ENCODE measurements at regions not wholly inside any gene's neighbourhood (a gene's known extent, or its start where the extent isn't known, plus 50 kb on each side); places are given as distances from the start of the nearest gene placed in this dataset.
"Not testable (repeated sequence)": the region's sequence is repeated elsewhere in the genome, so short reads cannot be mapped to it uniquely, and the experiment has no call there.

DNA sequence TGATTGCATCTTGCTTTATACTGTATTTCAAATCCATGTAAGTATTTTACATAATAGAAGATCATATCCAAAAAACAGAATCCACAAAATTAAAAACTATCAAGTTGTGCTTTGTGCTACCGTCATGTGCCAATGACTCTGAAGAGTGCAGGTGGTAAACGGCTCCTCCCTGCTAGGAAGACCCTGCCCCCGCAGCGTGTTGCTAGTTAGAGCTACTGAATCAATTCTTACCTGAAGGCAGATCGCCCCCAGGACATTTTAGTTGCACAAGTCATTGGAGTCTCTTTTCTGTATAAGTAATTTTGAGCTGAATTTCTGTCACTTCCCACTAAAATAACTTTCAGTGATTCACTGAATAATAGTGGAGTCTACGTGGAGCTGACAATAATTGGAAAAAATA, 599.5 kb upstream of the ZFP42 start:
- POLR2A ChIA-PET: no interaction called here
- H3K4me3 ChIP-seq (ENCODE audit: control extremely low read depth in 1 of 5, extremely low read depth in 1 of 5, insufficient read depth in 1 of 5, low read depth in 2 of 5, low read length in 4 of 5): no peak overlapping the region
- intact Hi-C loops (cut with micrococcal nuclease): no loop called here
- CTCF ChIA-PET: no interaction called here
- no peaks in the 10 kb centered on the region for H4K20me1 ChIP-seq (ENCODE audit: control insufficient read depth, insufficient read depth, low read length, poor library complexity, severe bottlenecking)
- TF ChIP-seq, protein P1, sequence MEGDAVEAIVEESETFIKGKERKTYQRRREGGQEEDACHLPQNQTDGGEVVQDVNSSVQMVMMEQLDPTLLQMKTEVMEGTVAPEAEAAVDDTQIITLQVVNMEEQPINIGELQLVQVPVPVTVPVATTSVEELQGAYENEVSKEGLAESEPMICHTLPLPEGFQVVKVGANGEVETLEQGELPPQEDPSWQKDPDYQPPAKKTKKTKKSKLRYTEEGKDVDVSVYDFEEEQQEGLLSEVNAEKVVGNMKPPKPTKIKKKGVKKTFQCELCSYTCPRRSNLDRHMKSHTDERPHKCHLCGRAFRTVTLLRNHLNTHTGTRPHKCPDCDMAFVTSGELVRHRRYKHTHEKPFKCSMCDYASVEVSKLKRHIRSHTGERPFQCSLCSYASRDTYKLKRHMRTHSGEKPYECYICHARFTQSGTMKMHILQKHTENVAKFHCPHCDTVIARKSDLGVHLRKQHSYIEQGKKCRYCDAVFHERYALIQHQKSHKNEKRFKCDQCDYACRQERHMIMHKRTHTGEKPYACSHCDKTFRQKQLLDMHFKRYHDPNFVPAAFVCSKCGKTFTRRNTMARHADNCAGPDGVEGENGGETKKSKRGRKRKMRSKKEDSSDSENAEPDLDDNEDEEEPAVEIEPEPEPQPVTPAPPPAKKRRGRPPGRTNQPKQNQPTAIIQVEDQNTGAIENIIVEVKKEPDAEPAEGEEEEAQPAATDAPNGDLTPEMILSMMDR (IDR thresholded peaks at IDR 0.05): no peak
- TF ChIP-seq EZH2 (IDR thresholded peaks at IDR 0.05; ENCODE audit: borderline replicate concordance, insufficient read depth, low read depth, low read length, poor library complexity, severe bottlenecking): no peak
- H2AFZ ChIP-seq (ENCODE audit: insufficient read depth, low read depth, low read length, poor library complexity, severe bottlenecking): no peak overlapping the region
- no peak overlapping the region for H3K27ac ChIP-seq (ENCODE audit: low read length in 2 of 2)
- 84% methylated on average over 4 of the region's 6 CpGs for WGBS (ENCODE audit: insufficient coverage)
- no peak overlapping the region for H3K9ac ChIP-seq (ENCODE audit: low read length)
- H3K79me2 ChIP-seq (ENCODE audit: control insufficient read depth, insufficient read depth, low read length): no peaks in the 10 kb centered on the region
- no peak overlapping the region for H3K4me3 Mint-ChIP-seq
- H3K36me3 ChIP-seq (replicated peaks in 1 of 2; ENCODE audit: control extremely low read depth in 1 of 2, control insufficient read depth in 1 of 2, extremely low read depth in 1 of 2, insufficient read depth in 2 of 2, low read length in 1 of 2): no peaks in the 10 kb centered on the region
- no peaks in the 10 kb centered on the region for H3K9me3 ChIP-seq (ENCODE audit: control extremely low read depth in 1 of 3, control insufficient read depth in 2 of 3, insufficient read depth in 1 of 3, low read length in 2 of 3)
- ATAC-seq (ENCODE audit: low read depth) (no peak), DNase-seq (no peak)
- H3K4me1 Mint-ChIP-seq: no peaks in the 10 kb centered on the region
- H3K27me3 Mint-ChIP-seq: no peaks in the 10 kb centered on the region
- no peaks in the 10 kb centered on the region for H3K27me3 ChIP-seq (replicated peaks in 1 of 4; ENCODE audit: control extremely low read depth in 1 of 4, control insufficient read depth in 3 of 4, insufficient read depth in 4 of 4, low read length in 3 of 4)
- no peak overlapping the region for H3K27ac Mint-ChIP-seq
- peaks cover 7% of the 10 kb centered on the region for H3K9me3 Mint-ChIP-seq (ENCODE audit: insufficient read depth)
- H3K4me2 ChIP-seq (replicated peaks; ENCODE audit: low read depth, low read length, poor library complexity, severe bottlenecking): no peak overlapping the region
- H3K4me1 ChIP-seq (ENCODE audit: control insufficient read depth in 2 of 2, insufficient read depth in 2 of 2, low read length in 2 of 2): no peaks in the 10 kb centered on the region

DNA sequence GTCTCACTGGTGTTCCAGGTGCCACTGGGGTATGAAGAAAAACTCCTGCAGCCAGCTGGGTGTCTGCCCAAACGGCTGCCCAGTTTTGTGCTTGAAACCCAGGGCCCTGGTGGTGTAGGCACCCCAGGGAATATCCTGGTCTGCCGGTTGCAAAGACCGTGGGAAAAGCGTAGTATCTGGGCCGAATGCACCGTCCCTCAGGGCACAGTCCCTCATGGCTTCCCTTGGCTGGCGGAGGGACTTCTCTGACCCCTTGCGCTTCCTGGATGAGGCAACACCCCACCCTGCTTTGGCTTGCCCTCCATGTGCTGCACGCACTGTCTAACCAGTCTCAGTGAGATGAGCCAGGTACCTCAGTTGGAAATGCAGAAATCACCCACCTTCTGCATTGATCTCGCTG, 587.1 kb upstream of the ZFP42 start:
- CTCF ChIA-PET; H3K4me3 Mint-ChIP-seq; H3K79me2 ChIP-seq (ENCODE audit: control insufficient read depth, insufficient read depth, low read length); H3K9ac ChIP-seq (ENCODE audit: low read length); intact Hi-C loops (cut with micrococcal nuclease); H4K20me1 ChIP-seq (ENCODE audit: control insufficient read depth, insufficient read depth, low read length, poor library complexity, severe bottlenecking); H2AFZ ChIP-seq (ENCODE audit: insufficient read depth, low read depth, low read length, poor library complexity, severe bottlenecking); DNase-seq; H3K27ac Mint-ChIP-seq; H3K27me3 ChIP-seq (replicated peaks in 1 of 4; ENCODE audit: control extremely low read depth in 1 of 4, control insufficient read depth in 3 of 4, insufficient read depth in 4 of 4, low read length in 3 of 4); H3K27me3 Mint-ChIP-seq; H3K27ac ChIP-seq (ENCODE audit: low read length in 2 of 2); H3K4me2 ChIP-seq (replicated peaks; ENCODE audit: low read depth, low read length, poor library complexity, severe bottlenecking); H3K4me1 ChIP-seq (ENCODE audit: control insufficient read depth in 2 of 2, insufficient read depth in 2 of 2, low read length in 2 of 2); H3K4me3 ChIP-seq (ENCODE audit: control extremely low read depth in 1 of 5, extremely low read depth in 1 of 5, insufficient read depth in 1 of 5, low read depth in 2 of 5, low read length in 4 of 5); H3K4me1 Mint-ChIP-seq; POLR2A ChIA-PET; H3K36me3 ChIP-seq (replicated peaks in 1 of 2; ENCODE audit: control extremely low read depth in 1 of 2, control insufficient read depth in 1 of 2, extremely low read depth in 1 of 2, insufficient read depth in 2 of 2, low read length in 1 of 2); ATAC-seq (ENCODE audit: low read depth): not testable (repeated sequence)
- peaks cover 19% of the 10 kb centered on the region for H3K9me3 Mint-ChIP-seq (ENCODE audit: insufficient read depth)
- WGBS (ENCODE audit: insufficient coverage): 94% methylated on average over 10 of the region's 10 CpGs
- peaks cover 0 to 12% (median 0%) of the 10 kb centered on the region in 3 donors for H3K9me3 ChIP-seq (ENCODE audit: control extremely low read depth in 1 of 3, control insufficient read depth in 2 of 3, insufficient read depth in 1 of 3, low read length in 2 of 3)

Data from B cell (primary cell).